HG02798 (cell line): ENCODE measurements at regions not wholly inside any gene's neighbourhood (a gene's known extent, or its start where the extent isn't known, plus 50 kb on each side); places are given as distances from the start of the nearest gene placed in this dataset.

Experiments used
- ATAC-seq: cut with Tn5 transposase; IDR thresholded peaks from one replicate; pipeline ENCODE4 v1.9.1; 2021; ENCODE audit warnings: mild to moderate bottlenecking; ENCODE audit not compliant: unreplicated experiment, poor library complexity

DNA sequence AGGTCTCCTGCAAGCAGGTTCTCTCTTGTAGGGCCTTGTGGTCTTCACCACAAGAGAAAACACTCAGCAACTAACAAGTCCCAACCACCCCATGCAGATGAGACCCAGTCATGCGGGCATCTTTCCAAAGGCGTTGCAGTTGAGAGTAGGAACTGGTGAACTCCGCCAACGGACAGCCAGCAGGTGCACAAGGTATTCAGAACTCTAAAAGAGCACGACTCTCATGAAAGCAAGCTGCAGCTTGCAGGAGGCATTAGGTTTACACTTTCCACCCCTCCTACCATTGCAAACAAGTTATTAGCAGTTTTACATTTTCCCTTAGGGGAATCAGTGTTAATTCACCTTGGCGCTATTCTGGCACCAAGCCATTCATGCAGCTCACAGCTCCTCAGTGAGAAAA, 173.4 kb upstream of the KIT start:
- ATAC-seq, result no peak

DNA sequence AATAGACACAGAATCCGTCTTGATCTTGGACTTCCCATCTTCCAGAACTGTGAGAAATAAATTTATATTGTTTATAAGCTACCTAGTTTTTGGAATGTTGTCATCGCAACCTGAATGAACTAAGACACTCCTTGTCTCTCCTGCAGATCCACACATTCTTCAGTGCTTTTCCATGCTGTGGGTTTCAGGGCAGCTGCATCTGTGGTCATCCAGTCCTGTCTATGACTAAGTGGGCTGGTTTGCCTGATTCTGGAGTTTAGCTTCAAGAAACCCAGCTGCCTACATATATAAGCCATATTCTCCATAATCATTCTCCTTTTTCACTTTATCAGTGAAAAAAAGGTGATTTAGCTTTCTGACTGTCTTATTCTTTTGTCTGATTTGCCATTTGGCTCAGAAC, 170.3 kb upstream of the KIT start:
- no peak for ATAC-seq

DNA sequence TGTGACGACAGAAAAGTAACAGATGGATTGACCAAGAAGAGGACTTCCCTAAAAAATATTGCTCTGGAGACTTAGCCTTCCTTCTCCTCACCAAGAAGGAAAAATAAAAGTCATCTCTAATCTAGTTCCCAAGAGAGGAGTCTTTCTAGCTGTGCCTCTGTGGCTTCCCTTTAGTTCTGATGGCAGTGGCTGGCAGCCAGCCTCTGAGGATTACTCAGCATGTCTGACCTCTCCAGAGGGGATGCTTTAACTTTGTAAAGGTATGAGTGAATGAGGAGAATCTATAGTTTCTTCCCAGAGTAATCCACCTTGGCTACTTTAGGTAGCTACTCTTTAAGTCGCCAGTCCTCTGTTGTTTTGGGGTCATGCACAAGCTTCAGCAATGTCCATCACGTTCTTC, 163.9 kb upstream of the KIT start:
- ATAC-seq, result no peak

DNA sequence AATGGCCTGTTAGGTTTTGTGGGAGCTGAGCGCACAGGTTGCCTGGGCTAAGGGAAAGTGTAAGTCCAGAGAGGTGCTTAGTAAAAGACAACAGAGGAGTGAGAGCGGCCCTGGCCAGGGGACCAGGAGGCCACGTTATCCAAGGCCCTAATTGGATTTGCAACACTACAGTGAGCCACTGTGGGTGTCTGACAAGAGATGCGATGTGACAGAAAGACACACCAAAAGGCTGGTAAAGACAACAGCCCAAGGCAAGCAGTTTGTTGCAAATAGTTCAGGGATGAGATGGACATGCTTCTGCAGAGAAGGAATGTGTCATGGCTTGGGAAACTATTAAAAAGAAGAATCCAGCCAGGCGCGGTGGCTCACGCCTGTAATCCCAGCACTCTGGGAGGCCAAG, 162.7 kb upstream of the KIT start:
- ATAC-seq, result no peak

DNA sequence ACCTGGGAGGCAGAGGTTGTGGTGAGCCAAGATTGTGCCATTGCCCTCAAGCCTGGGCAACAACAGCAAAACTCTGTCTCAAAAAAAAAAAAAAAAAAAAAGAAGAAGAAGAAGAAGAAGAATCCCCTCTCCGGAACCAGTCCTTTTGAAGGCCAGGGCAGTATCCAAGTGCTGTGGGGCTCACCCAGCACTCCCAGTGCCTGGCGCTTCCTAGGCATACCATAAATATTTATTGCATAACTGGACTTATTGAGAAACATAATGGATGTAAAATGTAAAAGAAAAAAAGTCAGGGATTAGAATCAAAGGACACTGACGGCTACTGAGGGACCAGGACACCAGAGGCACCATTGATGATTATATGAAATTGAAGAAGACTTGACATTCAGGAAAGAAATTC, 162.1 kb upstream of the KIT start:
- no peak for ATAC-seq

DNA sequence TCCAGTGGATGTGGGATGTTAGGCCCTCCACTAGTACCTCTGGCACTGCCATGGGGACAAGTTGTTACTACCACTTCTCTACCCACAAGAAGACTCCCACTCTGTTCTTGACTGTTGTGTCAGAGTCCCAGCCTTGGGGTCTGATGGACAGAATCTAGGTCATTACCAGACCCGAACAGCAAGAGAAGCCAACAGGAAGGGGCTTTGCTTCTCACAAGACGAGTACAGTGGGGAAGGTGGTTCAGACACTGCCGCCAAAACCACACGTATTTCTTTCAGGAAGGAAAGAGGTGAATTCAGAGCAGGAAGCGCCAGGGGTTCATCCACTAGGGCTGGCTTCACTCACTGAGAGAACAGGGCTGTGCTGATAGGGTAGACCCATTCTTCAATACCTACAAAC, 161.3 kb upstream of the KIT start:
- ATAC-seq, result no peak

DNA sequence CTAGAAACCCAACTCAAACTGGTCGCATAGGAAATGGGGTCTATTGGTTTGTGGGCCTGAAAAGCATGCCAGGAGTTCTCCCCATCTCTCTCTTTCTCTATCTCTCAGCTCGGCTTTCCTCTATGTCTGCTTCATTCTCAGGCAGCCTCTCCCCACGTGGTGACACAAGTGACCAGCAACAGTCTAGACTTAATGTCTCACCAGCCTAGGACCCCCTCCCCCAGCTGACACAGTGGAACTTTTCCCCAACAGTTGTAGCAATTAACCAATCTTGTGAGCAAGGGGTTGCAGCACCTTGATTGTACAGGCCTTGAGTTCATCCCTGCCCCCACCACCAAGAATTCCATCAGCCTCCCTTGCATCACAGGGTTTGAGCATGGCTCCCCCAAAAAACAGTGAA, 159.8 kb upstream of the KIT start:
- ATAC-seq, result no peak

DNA sequence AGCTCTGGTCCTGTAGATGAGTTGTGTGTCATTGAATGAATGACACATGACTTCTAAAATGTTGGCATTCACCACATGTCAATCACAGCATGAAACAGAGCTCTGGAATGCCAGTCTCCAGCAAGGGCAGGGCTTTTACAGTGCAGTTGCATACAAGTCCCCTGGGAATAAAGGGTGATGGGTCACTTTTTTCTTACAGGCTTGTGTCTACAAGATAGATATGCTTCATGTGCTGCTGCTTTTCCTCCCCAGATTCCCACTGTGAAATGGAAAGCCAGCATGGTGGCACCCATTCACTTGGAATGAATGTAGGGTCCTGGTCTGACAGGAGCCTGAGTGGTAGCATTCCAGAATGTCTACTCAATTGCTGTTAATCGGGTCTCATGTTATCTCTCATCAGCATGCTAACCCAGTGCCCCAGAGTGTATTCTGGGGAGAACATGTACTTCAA, 159.1 kb upstream of the KIT start:
- ATAC-seq, result no peak

DNA sequence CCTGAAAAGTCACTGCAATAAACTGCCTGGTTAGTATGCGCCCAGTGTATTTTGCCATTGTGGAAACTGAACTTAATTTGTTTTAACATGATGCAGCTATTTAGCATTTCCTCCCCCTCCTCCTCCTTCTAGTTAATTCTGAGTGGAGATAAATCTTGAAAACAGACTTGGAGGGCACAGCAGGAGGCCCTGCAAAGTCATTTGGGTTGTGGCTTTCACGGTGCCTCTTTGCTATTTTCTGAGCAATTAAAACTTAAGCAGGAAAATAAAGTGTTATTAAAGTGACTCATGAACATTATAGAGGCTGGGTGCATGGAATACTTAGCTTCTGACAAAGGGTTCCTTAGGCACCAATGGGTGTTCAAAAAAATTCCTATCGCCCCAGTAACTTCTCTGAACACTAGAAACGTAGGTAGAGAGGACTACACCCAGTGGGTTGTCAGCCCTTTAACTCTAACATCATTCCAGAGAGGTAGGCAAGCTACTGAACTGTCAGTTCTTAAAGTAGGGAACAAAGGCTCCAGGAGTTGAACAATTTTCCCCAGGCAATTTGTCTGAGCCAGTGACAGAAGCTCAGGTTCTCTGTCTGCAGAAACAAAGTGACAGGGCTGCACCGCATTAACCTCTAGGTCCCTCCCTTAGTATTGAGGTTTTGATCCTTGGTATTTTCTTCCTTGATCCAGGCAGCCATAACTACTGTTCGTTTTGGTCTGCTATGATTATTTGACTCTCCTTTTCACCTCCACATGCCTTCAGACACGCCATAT, 158.3 kb upstream of the KIT start:
- no peak for ATAC-seq

DNA sequence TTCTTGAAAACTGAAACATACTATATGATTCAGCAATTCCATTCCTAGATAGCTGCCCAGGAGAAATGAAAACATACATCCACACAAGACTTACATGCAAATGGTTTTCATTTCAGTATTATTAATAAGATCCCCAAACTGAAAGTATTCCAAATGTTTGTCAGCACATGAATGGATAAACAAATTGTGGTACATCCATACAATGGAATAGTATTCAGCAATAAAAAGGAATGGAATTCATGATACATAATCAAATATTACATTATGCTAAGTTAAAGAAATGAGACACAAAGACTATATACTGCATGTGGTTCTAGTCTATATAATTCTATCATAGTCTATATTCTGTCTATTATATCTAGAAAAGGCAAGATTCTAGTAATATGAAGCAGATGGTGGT, 152.4 kb upstream of the KIT start:
- no peak for ATAC-seq

DNA sequence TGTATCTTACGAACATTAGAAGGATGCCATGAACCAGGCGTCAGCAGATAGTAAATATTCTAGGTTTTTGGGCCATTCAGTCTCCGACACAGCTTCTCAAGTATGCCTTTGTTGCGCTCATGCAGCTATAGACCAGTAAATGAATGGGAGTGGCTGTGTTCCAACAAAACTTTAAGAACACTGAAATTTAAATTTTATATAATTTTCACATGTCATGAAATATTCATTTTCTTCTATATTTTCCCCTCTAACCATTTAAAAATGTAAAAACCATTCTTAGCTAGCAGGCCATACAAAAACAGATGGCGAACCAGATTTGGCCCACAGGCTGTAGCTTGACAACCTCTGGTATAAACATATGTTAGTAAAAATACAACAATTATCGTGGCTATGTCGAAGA, 151.8 kb upstream of the KIT start:
- ATAC-seq, result no peak

DNA sequence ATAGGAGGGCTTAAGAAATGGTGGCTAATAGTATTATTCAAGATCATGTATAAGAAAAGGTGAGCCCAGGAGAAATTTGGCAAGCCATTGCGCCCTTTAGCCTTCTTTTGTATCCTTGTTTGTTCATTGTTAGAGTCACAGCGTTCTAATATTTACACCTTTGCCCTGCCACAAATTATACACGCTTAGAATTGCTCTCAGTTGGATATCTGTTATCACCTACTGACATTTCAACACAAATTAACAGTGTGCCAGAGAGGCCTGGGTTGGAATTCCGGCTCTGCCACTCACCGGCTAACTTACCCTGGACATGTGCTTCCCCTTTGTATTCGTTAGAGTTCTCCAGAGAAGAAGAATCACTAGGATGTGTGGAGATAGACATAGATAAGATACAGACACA, 148.7 kb upstream of the KIT start:
- no peak for ATAC-seq

DNA sequence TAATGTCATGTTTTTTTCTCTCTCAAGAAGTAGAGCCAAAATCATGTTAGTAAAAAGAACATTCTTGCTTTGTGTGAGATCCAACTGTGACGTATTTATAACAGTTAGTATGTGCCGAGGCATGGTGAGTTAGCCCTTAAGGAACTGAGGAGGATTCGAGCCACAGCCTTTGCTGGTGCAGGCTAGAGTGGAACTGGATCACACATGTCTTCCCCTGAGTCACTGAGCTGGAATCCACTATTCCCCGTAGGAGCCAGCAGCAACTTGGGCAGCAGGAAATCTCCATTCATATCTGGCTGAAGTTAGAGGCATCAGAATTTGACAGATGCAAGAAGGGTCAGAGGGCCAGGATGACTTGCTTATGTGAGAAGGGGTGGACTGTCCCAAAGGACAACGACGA, 144.6 kb upstream of the KIT start:
- no peak for ATAC-seq

DNA sequence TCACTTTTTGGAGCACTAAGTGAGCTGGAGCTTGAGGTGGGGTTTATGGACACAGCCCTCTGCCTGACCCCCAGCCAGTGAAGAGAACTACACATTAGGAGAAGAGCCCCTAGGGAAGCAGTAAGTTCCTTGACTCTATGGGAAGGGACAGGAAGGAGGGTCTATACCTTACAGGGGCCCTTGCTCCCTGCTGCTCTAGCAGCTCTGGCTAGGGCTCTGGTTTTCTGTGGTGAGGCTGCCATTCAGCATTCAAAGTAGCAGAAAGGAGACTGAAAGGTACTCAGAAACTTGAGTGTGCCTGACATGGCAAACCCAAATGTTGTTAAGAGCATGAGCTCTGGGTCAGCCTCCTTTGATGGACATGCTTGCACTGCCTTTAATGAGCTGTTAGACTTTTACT, 144.0 kb upstream of the KIT start:
- no peak for ATAC-seq

DNA sequence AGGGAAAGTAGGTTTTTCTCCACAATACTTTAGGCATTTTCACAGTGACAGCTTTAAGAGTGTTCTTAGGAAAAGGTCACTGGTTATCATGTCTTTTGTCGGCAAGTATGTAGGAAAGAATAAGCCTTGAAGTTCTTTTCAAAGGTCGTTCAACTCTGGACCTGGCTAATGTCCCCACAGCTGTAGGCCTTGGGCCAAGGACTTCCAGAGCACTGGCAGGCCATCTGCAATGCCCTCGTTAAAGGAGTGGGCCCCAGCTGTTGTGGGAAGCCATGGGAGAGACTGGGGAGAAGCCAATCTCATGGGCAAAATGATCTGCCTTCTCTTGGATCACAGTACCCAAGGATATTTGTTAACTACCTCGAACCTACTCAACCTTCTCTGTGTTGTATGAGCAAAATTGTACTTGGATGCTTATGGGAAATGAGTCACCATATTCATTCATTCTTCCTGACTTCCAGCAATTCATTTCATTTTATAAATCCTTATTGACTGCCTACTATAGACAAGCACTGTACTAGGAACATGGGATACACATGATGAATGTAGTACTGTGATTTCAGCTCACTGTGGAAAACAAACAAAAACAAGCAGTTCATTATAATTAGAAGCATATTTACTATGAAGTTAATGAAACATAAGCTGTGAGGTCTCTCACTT, 141.1 kb upstream of the KIT start:
- no peak for ATAC-seq

DNA sequence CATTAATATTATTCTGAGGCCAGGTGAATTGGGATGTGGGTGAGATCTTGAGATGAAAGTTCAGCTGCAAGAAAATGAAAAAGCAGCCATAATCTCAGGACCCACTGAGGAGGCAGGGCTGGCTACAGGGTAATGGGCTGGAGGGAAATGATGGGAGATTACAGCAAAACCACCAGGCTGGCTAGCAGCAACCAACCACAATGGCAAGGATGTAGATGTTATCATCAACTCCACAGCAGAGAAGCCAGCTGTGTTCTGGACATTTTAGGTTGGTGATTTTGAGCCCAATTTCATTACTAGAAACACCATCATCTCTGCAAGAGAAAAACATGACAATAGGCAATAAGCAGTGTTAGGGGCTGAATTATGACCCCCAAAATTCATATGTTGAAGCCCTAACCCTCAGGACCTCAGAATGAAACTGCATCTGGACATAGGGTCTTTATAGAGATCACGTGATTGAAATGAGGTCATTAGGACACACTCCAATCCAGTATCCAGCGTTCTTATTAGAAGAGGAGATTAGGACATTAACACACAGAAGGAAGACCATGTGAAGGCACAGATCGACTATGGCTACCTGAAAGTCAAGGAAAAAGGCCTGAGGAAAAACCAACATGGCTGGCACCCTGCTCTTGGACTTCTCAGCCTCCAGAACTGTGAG, 139.8 kb upstream of the KIT start:
- no peak for ATAC-seq

DNA sequence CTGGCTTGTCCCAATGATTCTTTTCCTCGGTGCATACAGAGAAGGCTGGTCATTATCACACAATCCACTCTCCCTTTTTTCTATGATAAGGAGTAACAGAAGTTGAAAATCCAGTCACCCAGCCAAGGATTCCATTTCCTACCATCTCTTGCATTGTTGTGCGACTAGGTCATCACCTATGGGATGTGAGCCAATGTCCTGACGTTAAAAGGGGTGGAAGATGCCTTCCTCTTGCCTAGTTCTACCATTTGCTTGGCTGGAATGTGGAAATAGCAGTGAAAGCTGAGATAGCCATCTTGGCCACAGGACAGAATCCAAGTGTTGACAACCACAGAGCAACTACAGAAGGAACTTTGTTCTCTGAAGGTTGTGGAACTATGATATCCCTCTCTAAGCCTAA, 132.2 kb upstream of the KIT start:
- no peak for ATAC-seq

DNA sequence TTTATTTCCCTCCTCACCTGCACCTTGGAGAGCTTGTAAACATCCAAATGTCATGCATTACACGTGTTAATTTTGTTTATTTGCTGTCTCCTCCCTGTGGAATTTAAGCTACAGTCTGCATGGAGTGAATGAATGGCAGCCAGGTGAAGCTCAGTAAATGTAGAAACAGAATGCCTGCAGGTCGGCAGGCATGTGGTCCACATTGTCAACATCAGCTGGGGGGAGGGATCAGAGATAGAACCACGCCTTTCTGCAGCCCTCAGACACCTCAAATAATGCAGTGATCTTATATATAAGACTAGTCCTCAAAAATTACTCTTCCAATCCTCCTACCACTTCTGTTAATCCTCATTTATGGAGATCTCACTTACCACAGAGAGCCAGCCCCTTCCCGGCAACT, 131.2 kb upstream of the KIT start:
- ATAC-seq, result no peak

DNA sequence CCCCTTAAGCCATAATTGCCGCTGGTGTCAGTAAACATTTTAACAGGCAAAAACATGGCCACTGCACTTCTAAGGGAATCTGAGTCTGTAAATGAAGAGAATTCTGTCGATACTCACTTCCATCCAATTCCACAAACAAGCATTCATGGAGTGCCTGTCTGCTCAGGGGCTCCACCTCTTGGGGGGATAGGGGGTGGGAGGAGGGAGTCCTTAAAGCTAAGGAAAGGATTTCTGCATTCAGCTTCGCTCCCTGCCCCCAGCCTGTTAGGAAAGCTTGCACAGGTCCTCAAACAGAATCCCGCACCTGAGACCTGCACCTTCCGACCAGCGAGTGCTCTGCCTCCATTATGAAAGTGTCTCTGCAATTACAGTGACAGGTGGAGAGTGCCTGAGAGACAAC, 130.2 kb upstream of the KIT start:
- no peak for ATAC-seq

DNA sequence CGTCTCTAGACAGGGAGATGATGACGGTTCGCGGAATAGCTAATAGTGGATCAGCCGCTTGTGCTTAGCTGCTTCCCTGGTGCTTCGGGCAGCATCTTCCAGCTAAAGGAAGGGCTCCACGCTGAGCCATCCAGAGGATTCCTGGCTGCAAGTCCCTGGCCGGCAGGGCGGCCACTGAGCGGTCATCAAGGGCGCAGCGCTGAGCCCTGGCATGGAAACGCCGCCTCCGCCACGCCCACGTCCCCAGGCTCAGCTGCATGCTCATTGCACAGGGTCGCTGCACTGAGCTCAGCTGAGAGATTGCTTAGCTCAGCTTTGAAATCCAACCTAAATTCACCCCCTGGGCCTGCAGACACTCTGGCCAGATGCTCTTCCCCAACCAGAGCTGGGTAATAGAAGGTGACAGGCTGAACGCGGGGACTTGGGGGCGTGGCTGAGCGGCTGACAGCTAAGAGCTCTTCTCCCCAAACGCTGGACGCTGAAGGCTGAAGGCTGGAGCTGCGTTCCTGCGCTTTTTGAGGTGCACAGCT, 118.2 kb upstream of the KIT start:
- ATAC-seq, result peak; percentile 46

DNA sequence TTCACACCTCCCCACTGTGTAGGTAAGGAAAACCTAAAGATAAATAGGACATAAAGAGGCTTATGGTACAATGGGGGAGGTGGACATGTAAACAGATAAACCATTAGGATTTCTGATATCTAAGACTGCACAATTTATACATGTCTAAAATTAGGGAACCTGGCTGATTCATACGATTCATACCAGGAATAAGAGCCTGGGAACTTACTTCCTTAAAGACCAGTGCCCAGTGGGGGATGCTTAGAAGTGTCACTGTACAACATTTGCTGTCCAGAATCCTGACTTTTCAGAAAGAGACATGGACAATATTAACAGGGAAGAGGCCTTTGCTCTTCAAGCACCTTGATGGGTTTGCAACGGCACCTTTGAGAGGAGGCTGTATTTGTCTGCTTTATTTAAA, 116.8 kb upstream of the KIT start:
- ATAC-seq, result no peak
